GM12872 (cell line): ENCODE measurements at regions not wholly inside any gene's neighbourhood (a gene's known extent, or its start where the extent isn't known, plus 50 kb on each side); places are given as distances from the start of the nearest gene placed in this dataset.

Experiments used
- TF ChIP-seq, protein P1 (sequence below): IDR thresholded peaks from 3 replicates; pipeline ENCODE4 v1.5.1; 2011; ENCODE audit warnings: low read depth, mild to moderate bottlenecking, low read length, moderate library complexity; ENCODE audit not compliant: insufficient read depth

DNA sequence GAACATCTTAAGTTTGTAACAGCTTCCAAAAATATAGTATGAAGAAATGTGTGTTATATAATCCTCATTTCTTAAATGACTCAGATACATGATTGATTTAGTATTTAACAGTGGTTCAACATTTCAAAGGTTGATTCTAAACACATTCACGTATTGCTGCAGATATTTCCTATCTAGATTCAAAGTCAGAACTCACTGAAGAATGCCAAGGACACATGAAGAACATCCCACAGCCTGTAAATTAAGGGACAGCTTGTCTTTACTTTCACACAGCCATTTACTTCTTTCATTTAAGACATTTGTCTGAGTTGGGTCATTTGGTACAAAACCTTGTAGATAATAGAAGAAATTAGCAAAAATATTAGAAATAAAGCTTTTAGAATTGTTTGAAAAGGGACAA lies 66.9 kb upstream of the CPSF6 start:
- TF ChIP-seq, protein P1, sequence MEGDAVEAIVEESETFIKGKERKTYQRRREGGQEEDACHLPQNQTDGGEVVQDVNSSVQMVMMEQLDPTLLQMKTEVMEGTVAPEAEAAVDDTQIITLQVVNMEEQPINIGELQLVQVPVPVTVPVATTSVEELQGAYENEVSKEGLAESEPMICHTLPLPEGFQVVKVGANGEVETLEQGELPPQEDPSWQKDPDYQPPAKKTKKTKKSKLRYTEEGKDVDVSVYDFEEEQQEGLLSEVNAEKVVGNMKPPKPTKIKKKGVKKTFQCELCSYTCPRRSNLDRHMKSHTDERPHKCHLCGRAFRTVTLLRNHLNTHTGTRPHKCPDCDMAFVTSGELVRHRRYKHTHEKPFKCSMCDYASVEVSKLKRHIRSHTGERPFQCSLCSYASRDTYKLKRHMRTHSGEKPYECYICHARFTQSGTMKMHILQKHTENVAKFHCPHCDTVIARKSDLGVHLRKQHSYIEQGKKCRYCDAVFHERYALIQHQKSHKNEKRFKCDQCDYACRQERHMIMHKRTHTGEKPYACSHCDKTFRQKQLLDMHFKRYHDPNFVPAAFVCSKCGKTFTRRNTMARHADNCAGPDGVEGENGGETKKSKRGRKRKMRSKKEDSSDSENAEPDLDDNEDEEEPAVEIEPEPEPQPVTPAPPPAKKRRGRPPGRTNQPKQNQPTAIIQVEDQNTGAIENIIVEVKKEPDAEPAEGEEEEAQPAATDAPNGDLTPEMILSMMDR, result no peak

DNA sequence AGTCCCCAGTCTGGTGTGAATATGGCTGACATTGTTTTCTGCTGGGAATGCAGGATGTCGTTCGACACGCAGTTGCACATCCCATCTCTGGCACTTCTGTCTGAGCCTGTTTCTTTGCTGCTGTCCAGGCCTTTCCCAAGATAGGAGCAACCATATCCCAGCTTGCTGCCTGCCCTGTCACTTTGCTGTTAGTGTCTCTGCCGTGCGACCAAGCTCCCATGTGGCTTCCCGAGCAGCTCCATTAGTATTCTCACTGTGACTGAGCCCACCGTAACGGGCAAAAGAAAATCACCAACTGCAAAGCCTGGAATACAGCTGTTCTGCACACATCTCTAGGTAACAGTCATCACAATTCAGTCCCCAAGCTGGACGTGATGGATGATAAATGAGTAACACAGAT lies 66.0 kb upstream of the CPSF6 start:
- TF ChIP-seq, protein P1, result no peak

DNA sequence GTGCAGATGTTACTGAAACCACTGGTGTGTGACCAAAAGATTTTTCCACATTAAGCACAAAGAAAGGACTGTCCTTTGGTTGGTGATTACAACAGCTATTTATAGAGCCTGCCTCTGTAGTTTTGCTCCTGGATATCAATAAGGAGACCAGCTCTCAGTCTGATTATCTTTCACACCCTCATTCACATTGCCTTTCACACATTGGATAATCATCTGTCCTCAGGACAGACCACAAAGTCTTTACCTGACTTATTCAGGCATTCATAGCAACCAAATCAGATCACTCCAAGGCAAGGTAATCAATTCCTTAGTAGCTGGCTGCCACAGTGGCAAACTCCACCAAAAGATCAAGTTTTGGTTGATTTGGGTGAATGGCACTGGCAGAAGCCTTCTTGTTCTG lies 59.6 kb upstream of the CPSF6 start:
- TF ChIP-seq, protein P1, result no peak

DNA sequence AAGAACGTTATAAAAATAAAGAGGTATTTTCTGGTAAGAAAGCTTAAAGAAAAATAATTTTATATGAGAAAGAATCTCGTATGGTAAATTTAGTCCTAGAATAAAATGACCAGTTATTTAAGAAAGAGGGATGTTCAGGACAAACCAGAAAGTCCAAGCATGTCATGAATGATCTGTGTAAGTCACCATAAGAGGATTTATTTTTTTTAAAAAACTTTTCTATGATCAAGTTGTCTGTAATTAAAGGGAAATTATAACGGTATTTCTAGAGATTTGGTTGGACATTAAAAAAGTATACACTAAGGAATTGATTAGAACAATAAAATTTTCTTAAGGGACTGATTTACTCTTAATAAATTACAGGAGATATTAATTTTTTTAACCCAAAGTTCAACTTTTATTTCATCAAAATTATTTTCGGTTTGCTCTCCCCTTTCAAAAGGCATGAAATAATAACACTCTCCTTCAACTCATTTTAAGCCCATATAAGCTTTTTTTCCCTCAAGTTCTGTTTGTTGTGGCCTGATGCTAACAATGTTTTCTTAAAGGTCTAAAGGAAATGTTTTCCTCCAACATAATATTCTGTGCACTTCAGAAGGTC lies 49.9 kb upstream of the CPSF6 start:
- TF ChIP-seq, protein P1, result no peak
